Neural cell (in vitro differentiated cells): ENCODE measurements at regions not wholly inside any gene's neighbourhood (a gene's known extent, or its start where the extent isn't known, plus 50 kb on each side); places are given as distances from the start of the nearest gene placed in this dataset.

Experiments used
- CTCF ChIP-seq: fragments of 450-650 bp; IDR thresholded peaks from 2 replicates; pipeline ENCODE4 v1.5.1; 2014; ENCODE audit warnings: antibody characterized with exemption, mild to moderate bottlenecking, moderate library complexity; ENCODE audit not compliant: poor library complexity, severe bottlenecking
- POLR2AphosphoS5 ChIP-seq: IDR thresholded peaks from 2 replicates; pipeline ENCODE4 v1.6.1; 2012
- TAF1 ChIP-seq: IDR thresholded peaks from 2 replicates; pipeline ENCODE4 v1.6.1; 2012; ENCODE audit warnings: low read depth

GRCh38 chr12:58357511-58357910, 416.1 kb downstream of the ATP23 start:
- no peak for TF ChIP-seq CTCF
- TF ChIP-seq POLR2AphosphoS5, result no peak
- no peak for TF ChIP-seq TAF1
